Cerebellar cortex (tissue), 1 donor: ENCODE measurements at regions not wholly inside any gene's neighbourhood (a gene's known extent, or its start where the extent isn't known, plus 50 kb on each side); places are given as distances from the start of the nearest gene placed in this dataset.

Experiments
- DNase-seq: peaks from one replicate; pipeline ENCODE4 v3.0.0-alpha.2; 2015; ENCODE audit warnings: low spot score

DNA sequence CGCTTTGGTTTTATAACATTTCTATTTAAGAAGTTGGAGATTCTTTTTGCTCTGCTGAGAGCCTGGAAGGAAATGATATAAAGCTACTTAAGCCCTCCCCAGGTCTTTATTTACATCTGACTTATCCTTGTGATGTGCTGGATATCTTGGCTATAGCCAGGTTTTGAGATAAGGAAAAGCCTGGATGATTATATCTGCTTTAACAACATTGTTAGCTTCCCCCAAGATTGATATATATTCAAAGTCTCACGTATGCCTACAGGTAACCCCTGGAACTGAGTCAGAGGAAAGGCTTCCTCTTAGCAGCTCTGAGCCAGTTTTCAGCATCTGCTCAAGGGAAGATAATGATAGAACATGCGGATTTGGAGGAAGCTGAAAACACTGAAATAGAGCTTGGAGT, 61.5 kb upstream of the CRBN start:
- no peak for DNase-seq

DNA sequence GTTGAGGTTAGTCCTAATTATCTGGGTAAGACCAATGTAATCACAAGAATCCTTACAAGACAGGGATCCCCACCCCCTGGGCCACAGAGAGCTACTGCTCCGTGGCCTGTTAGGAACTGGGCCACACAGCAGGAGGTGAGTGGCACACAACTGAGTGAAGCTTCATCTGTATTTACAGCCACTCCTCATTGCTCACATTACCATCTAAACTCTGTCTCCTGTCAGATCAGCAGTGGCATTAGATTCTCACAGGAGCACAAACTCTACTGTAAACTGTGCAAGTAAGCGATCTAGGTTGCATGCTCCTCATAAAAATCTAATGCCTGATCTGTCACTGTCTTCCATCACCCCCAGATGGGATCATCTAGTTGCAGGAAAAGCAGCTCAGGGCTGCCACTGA, 58.5 kb upstream of the CRBN start:
- no peak for DNase-seq

DNA sequence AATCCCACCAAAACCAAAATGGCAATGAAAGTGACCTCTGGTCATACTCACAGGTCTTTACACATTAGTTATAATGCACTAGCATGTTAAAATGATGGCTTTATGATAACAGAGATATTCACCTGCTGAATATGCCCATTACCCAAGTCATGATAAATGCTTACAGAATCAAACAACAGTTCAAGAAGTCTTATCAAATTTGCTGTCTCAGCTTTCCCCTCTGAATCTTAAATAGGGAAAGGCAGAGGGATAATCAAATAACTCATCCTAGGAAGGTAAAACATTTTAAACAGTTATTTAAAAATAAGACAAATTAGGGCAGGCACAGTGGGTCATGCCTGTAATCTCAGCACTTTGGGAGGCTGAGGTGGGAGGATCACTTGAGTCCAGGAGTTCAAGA, 52.8 kb upstream of the CRBN start:
- no peak for DNase-seq
